Activated CD4-positive, alpha-beta T cell treated with anti-CD3 and anti-CD28 coated beads, Interleukin-2, amount 10 ng/mL, durations not matched to agents 24 days and 14 days (primary cell): ENCODE measurements at regions not wholly inside any gene's neighbourhood (a gene's known extent, or its start where the extent isn't known, plus 50 kb on each side); places are given as distances from the start of the nearest gene placed in this dataset.

Experiments
- DNase-seq: peaks from one replicate; pipeline ENCODE4 v3.0.0; 2022
- H3K27ac Mint-ChIP-seq: one replicate; pipeline ENCODE4 v1.8.0; 2022; ENCODE audit warnings: mild to moderate bottlenecking, mixed read lengths
- H3K27me3 Mint-ChIP-seq: one replicate; pipeline ENCODE4 v1.8.0; 2022; ENCODE audit warnings: mixed read lengths
- H3K36me3 Mint-ChIP-seq: one replicate; pipeline ENCODE4 v1.8.0; 2022; ENCODE audit warnings: low read depth, mild to moderate bottlenecking, mixed read lengths
- H3K4me1 Mint-ChIP-seq: one replicate; pipeline ENCODE4 v1.8.0; 2021; ENCODE audit warnings: mixed read lengths
- H3K4me3 Mint-ChIP-seq: one replicate; pipeline ENCODE4 v1.8.0; 2022; ENCODE audit warnings: mild to moderate bottlenecking, moderate library complexity, mixed read lengths
- H3K9me3 Mint-ChIP-seq: one replicate; pipeline ENCODE4 v1.8.0; 2021; ENCODE audit warnings: mixed read lengths
- intact Hi-C: fragments of 100-400 bp; cut with micrococcal nuclease; formaldehyde crosslinking; loops from one replicate; pipeline ENCODE4 v1.15.1; 2023

DNA sequence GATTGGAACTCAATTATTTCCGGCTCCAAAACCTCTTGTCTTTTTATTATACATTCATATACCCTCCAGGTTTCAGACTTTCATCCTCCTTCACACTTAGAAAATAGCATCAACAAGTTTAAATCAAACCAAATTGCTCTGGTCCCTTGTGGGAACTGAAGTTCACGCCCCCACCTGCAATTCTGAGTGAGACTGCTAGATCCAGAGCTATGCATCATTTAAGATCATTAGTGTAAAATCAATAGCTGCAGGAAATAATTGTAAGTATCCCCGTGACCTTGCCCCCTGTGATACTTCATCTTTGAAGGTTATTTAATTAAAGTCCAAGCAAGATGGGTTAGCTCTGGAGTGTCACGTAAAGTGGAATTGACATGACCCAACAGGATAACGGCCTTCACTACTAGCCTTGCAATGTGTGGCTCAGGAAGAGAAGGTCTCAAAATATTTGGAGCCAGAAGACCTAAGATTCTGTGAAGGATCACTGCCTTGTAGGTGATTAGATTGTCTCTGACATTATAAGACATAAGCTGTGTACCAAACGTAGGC, 742.2 kb upstream of the LRRC4C start:
- H3K36me3 Mint-ChIP-seq: no peaks in the 10 kb centered on the region
- no peak overlapping the region for H3K4me3 Mint-ChIP-seq
- H3K9me3 Mint-ChIP-seq: peaks cover 5% of the 10 kb centered on the region
- H3K4me1 Mint-ChIP-seq: no peaks in the 10 kb centered on the region
- DNase-seq: no peak
- H3K27me3 Mint-ChIP-seq: no peaks in the 10 kb centered on the region
- H3K27ac Mint-ChIP-seq: no peak overlapping the region
- intact Hi-C loops: no loop called here

- Mint-ChIP-seq H3K4me3 (no peak overlapping the region), H3K27ac (no peak overlapping the region), H3K36me3 (no peaks in the 10 kb centered on the region), H3K4me1 (no peaks in the 10 kb centered on the region), H3K9me3 (peaks cover 8% of the 10 kb centered on the region), H3K27me3 (no peaks in the 10 kb centered on the region)
- DNase-seq: no peak
- intact Hi-C loops: no loop called here
Observed at GRCh38 chr11:42205518-42205917, 746.1 kb upstream of the LRRC4C start.

GRCh38 chr11:42225664-42226063, 766.2 kb upstream of the LRRC4C start:
- Mint-ChIP-seq H3K36me3 (no peaks in the 10 kb centered on the region), H3K4me1 (no peaks in the 10 kb centered on the region), H3K27ac (no peak overlapping the region), H3K9me3 (peaks cover 7% of the 10 kb centered on the region), H3K27me3 (no peaks in the 10 kb centered on the region), H3K4me3 (no peak overlapping the region)
- no peak for DNase-seq
- intact Hi-C loops: no loop called here

- Mint-ChIP-seq H3K27me3 (no peaks in the 10 kb centered on the region), H3K9me3 (peaks cover 3% of the 10 kb centered on the region), H3K36me3 (no peaks in the 10 kb centered on the region), H3K27ac (no peak overlapping the region), H3K4me3 (no peak overlapping the region), H3K4me1 (no peaks in the 10 kb centered on the region)
- intact Hi-C loops: no loop called here
- no peak for DNase-seq
Observed at GRCh38 chr11:42232673-42233072, 773.2 kb upstream of the LRRC4C start.

GRCh38 chr11:42234451-42234951, 775.0 kb upstream of the LRRC4C start:
- intact Hi-C loops: no loop called here
- H3K27ac Mint-ChIP-seq: no peak overlapping the region
- DNase-seq: no peak
- no peaks in the 10 kb centered on the region for H3K4me1 Mint-ChIP-seq
- H3K9me3 Mint-ChIP-seq: peaks cover 3% of the 10 kb centered on the region
- no peaks in the 10 kb centered on the region for H3K36me3 Mint-ChIP-seq
- no peak overlapping the region for H3K4me3 Mint-ChIP-seq
- H3K27me3 Mint-ChIP-seq: no peaks in the 10 kb centered on the region

DNA sequence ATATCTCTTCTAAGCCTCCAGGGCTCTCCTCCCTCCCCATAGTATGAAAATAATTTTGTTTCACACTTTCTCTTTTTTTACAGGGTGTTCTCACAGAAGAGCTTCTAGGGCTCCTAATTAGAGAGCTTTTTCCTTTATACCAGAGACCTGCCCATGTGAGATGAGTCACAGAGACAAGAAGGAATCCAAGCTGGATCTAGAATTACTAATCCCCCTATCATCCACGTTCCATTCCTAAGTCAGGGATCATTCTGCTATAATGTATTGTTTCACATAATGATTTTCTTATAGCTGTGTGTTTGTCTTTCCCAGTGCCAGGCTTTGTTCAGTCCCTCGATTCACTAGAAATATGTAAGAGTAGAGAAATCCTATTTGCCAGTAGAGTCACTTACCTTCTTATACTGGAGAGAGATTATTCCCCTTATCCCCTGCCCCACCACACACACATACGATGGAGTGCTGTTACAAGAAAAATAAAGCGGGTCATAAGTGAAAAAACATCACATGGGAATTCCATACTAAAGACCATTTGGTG, 778.3 kb upstream of the LRRC4C start:
- Mint-ChIP-seq H3K9me3 (peaks cover 3% of the 10 kb centered on the region), H3K4me1 (no peaks in the 10 kb centered on the region), H3K36me3 (no peaks in the 10 kb centered on the region), H3K27ac (no peak overlapping the region), H3K4me3 (no peak overlapping the region), H3K27me3 (no peaks in the 10 kb centered on the region)
- DNase-seq: no peak
- intact Hi-C loops: no loop called here

DNA sequence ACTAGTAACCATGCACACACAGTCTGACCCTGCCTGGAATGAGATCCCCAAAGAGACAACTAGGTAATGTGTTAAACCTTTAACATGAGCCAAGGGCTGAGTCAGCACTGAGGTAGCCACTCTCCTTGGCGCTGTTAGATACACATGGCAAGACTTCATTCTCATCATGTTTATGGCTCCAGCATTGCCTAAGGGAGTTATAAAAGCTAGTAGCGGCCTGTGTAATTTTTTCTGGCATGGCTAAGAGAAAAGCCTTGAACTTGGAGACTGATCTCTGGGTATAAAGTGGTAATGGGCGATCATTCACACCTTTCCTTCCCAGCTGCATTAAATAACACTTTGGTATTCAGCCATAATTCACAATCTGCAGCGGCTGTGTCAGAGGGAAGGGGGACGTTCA, 779.7 kb upstream of the LRRC4C start:
- Mint-ChIP-seq H3K36me3 (no peaks in the 10 kb centered on the region), H3K9me3 (peaks cover 3% of the 10 kb centered on the region), H3K27me3 (no peaks in the 10 kb centered on the region), H3K27ac (no peak overlapping the region), H3K4me1 (no peaks in the 10 kb centered on the region), H3K4me3 (no peak overlapping the region)
- intact Hi-C loops: no loop called here
- DNase-seq: no peak

- Mint-ChIP-seq H3K27ac (no peak overlapping the region), H3K4me3 (no peak overlapping the region), H3K4me1 (no peaks in the 10 kb centered on the region), H3K27me3 (no peaks in the 10 kb centered on the region), H3K9me3 (no peaks in the 10 kb centered on the region), H3K36me3 (no peaks in the 10 kb centered on the region)
- DNase-seq: no peak
- intact Hi-C loops: no loop called here
Observed at GRCh38 chr11:42243385-42243784, 783.9 kb upstream of the LRRC4C start.

- no peaks in the 10 kb centered on the region for H3K36me3 Mint-ChIP-seq
- H3K9me3 Mint-ChIP-seq: no peaks in the 10 kb centered on the region
- no peaks in the 10 kb centered on the region for H3K4me1 Mint-ChIP-seq
- H3K27me3 Mint-ChIP-seq: no peaks in the 10 kb centered on the region
- H3K4me3 Mint-ChIP-seq: no peak overlapping the region
- no peak overlapping the region for H3K27ac Mint-ChIP-seq
- DNase-seq: no peak
- intact Hi-C loops: no loop called here
Observed at GRCh38 chr11:42244376-42244775, 784.9 kb upstream of the LRRC4C start.

DNA sequence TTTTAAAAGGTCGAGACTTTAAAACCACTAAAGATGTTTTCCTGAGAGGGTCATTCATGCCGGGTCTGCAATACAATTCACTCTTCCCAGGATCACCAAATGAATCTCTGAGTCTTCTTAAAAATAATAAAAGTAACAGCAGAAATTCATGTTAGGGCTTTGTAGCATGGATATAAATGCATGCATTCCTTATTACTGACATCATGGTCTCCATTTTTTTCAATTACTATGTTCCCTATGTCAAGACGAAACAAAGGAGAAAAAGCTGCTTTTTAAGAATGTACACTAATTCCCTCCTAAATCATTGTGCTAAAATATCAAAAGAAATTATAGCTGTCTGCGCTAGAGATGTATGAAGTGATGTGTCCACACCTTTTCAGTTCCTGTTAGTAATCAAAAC, 789.9 kb upstream of the LRRC4C start:
- Mint-ChIP-seq H3K4me3 (no peak overlapping the region), H3K27me3 (no peaks in the 10 kb centered on the region), H3K36me3 (no peaks in the 10 kb centered on the region), H3K9me3 (no peaks in the 10 kb centered on the region), H3K27ac (no peak overlapping the region), H3K4me1 (no peaks in the 10 kb centered on the region)
- intact Hi-C loops: no loop called here
- no peak for DNase-seq

- Mint-ChIP-seq H3K9me3 (no peaks in the 10 kb centered on the region), H3K27me3 (no peaks in the 10 kb centered on the region), H3K4me1 (no peaks in the 10 kb centered on the region), H3K4me3 (no peak overlapping the region), H3K27ac (no peak overlapping the region), H3K36me3 (no peaks in the 10 kb centered on the region)
- DNase-seq: no peak
- intact Hi-C loops: no loop called here
Observed at GRCh38 chr11:42249956-42250355, 790.5 kb upstream of the LRRC4C start.

GRCh38 chr11:42251984-42252383, 792.5 kb upstream of the LRRC4C start:
- DNase-seq: no peak
- no peaks in the 10 kb centered on the region for H3K4me1 Mint-ChIP-seq
- intact Hi-C loops: no loop called here
- no peak overlapping the region for H3K4me3 Mint-ChIP-seq
- no peak overlapping the region for H3K27ac Mint-ChIP-seq
- H3K27me3 Mint-ChIP-seq: no peaks in the 10 kb centered on the region
- no peaks in the 10 kb centered on the region for H3K9me3 Mint-ChIP-seq
- H3K36me3 Mint-ChIP-seq: no peaks in the 10 kb centered on the region

DNA sequence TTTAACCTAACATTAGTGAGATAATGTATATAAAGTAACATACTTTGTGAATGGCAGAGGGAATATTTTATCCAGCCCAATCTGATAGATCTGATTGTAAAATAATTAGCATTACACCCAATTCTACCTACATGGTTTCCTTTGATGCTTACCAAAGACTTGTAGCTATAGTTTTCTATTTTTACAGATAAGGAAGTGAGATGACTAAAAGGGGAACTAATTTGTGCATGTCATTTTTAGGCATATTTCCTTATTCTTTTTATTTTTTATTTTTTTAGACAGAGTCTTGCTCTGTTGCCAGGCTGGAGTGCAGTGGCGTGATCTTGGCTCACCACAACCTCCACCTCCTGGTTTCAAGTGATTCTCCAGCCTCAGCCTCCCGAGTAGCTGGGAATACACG, 793.7 kb upstream of the LRRC4C start:
- Mint-ChIP-seq H3K27me3 (no peaks in the 10 kb centered on the region), H3K4me1 (no peaks in the 10 kb centered on the region), H3K36me3 (no peaks in the 10 kb centered on the region)

DNA sequence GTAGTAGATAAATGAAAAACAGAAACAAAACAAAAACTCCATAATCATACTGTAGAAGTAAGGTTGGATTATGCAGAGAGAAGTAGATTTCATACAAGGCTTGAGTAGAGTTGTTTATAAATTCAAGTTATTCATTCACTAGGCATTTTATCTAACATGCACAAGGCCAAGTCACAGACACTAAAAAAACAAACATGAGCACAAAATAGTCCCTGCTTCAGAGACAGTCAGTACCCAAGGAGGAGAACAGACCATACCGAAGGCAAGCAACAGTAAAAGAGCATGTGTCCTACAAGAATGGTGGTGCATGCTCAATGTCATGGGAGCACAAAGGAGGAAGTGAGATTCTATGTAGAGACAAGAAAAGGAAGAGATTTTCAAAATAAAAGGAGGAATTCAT, 796.5 kb upstream of the LRRC4C start:
- no peak overlapping the region for H3K4me3 Mint-ChIP-seq
- H3K9me3 Mint-ChIP-seq: peaks cover 3% of the 10 kb centered on the region
- no peaks in the 10 kb centered on the region for H3K27me3 Mint-ChIP-seq
- H3K36me3 Mint-ChIP-seq: no peaks in the 10 kb centered on the region
- no peaks in the 10 kb centered on the region for H3K4me1 Mint-ChIP-seq
- intact Hi-C loops: no loop called here
- no peak overlapping the region for H3K27ac Mint-ChIP-seq
- DNase-seq: no peak

More for the DNA sequence above, 793.7 kb upstream of the LRRC4C start:
- intact Hi-C loops: no loop called here
- Mint-ChIP-seq H3K27ac (no peak overlapping the region), H3K4me3 (no peak overlapping the region), H3K9me3 (no peaks in the 10 kb centered on the region)
- DNase-seq: no peak

DNA sequence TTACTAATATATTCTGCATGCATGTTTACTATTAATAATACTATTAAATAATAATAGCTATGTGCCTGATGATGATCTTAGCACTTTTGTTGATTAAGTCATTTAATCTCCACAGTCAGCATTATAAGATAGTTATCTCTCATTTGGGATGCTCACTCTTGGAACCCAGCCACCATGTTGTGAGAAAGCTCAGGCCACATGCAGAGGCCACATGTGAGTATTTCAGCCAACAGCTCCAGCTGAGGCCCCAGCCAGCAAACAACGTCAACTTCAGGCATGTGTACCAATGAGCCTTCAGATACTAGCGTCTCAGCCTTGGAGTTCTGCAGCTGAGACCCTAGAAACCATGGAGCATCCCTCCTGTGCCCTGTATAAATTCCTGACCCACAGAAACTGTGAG, 798.1 kb upstream of the LRRC4C start:
- H3K27me3 Mint-ChIP-seq: no peaks in the 10 kb centered on the region
- no peak overlapping the region for H3K27ac Mint-ChIP-seq
- H3K4me1 Mint-ChIP-seq: no peaks in the 10 kb centered on the region
- H3K4me3 Mint-ChIP-seq: no peak overlapping the region
- no peak for DNase-seq
- no peaks in the 10 kb centered on the region for H3K36me3 Mint-ChIP-seq
- H3K9me3 Mint-ChIP-seq: peaks cover 3% of the 10 kb centered on the region
- intact Hi-C loops: no loop called here
